GM12872 (cell line): ENCODE measurements at regions not wholly inside any gene's neighbourhood (a gene's known extent, or its start where the extent isn't known, plus 50 kb on each side); places are given as distances from the start of the nearest gene placed in this dataset.

ENCODE experiments used
- CTCF ChIP-seq: IDR thresholded peaks from 3 replicates; pipeline ENCODE4 v1.5.1; 2011; ENCODE audit warnings: low read depth, mild to moderate bottlenecking, low read length, moderate library complexity; ENCODE audit not compliant: insufficient read depth

- no peak for TF ChIP-seq CTCF
Measured at GRCh38 chr14:29175706-29176105, 409.1 kb downstream of the FOXG1 start.

GRCh38 chr14:29176876-29177275 lies 410.3 kb downstream of the FOXG1 start:
- no peak for TF ChIP-seq CTCF

DNA sequence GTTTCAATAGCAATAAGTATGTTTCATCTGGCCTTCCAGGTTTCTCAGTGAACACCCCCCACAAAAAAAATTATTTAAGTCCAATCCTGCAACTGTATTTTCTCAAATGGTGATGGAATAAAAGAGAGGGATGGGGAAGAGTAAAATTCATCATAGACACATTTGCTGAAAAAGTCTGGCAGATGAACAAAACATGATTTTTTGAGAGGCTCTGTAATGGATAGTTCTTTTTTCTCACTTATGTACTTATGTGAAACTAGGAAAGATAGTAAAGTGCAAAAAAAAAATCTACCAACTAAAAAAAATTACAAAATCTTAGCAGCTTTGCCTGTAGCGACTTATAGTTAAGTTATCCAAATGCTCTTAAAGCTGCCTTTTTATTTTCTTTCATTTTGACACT lies 412.4 kb downstream of the FOXG1 start:
- TF ChIP-seq CTCF: no peak

DNA sequence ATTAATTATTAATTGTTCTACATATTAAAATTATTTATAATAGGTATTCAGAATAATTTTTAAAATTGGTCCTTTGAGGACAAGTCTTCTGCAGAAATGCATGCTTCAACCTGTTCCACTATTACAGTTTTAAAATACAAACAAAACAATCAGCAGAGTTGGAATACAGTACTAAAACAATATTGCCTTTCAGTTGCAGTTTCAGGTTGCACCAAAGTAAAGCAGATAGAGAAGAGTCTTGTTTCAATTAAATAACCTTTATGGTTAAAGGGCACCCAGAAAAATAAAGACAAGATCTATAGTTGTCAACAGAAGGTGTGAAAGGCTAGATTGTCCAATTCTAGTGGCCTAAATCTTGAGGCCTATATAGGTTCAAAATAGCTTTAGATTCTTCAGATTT lies 424.5 kb downstream of the FOXG1 start:
- no peak for TF ChIP-seq CTCF

DNA sequence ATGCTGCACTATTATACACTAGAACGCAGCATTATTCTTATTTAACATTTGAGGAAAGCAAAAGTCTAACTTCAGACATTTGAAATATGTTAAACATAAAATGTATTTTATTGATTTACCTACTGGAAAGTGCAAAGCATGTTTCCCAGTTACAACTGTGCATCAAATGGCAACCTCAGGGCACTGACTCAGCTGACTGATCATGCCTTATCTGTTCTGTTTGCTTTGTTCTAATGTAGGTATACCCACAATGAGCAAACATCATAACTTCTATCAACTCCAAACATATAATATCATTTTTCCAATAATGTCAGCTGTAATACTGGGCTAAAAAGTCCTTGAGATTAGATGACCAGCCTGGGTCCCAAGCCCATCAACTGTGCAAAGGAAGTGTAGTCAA lies 431.0 kb downstream of the FOXG1 start:
- no peak for TF ChIP-seq CTCF

DNA sequence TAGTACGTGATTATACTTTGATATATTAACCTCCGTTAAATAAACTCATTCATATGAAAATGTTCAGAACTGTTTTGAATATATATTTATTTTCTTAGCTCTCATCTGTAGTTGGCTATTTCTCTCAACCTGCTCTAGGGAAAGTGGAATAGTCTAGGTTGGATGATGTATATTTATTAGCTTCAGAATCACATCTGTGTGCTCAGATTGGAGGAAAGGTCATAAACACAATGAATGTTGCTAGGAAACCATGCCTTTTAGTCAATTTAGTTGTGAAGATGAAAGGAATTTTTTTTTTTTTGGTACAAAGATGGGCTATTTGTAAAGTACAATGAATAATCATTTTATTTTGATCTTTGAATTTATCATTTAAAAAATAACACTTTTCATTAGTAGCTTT lies 439.1 kb downstream of the FOXG1 start:
- TF ChIP-seq CTCF: no peak

- no peak for TF ChIP-seq CTCF
Measured at GRCh38 chr14:29215853-29216252, 449.3 kb downstream of the FOXG1 start.
